ENCODE measurements at regions not wholly inside any gene's neighbourhood (a gene's known extent, or its start where the extent isn't known, plus 50 kb on each side); places are given as distances from the start of the nearest gene placed in this dataset.

GRCh38 chr5:39543335-39543734 lies 118.6 kb upstream of the DAB2 start:
- DNase-seq, result no peak
- no CpG with 5 or more reads among the region's 3 CpGs for WGBS (ENCODE audit: extremely low coverage, insufficient read length, low lambda C conversion rate)
- no peaks in the 10 kb centered on the region for H4K20me1 ChIP-seq (ENCODE audit: control insufficient read depth, insufficient read depth, insufficient read length)
- no peaks in the 10 kb centered on the region for H3K79me2 ChIP-seq (ENCODE audit: insufficient read depth, low read length)
- no peak overlapping the region for H4K91ac ChIP-seq (ENCODE audit: insufficient read length, low read depth, low read length)
- no peaks in the 10 kb centered on the region; the same call in 1 of the 2 replicates for H3K4me1 ChIP-seq (ENCODE audit: insufficient read depth, low read length)
- no peak overlapping the region for H3T11ph ChIP-seq (ENCODE audit: low read length)
- no peak overlapping the region for H2BK120ac ChIP-seq (ENCODE audit: low read depth, low read length, poor library complexity, severe bottlenecking)
- no peak overlapping the region for H2AFZ ChIP-seq (ENCODE audit: low read length)
- no peak overlapping the region for H3K56ac ChIP-seq (ENCODE audit: insufficient read length, low read depth, low read length)
- Mint-ChIP-seq H3K27me3 (ENCODE audit: low read depth) (0 out of 2 replicates have a peak, but pooled peaks cover 2% of the 10 kb centered on the region), H3K4me1 (no peaks in the 10 kb centered on the region), H3K9me3 (no peaks in the 10 kb centered on the region), H3K4me3 (no peak overlapping the region), H3K27ac (no peak overlapping the region), H3K36me3 (ENCODE audit: insufficient read depth in 1 of 3, low read depth in 3 of 3) (no peaks in the 10 kb centered on the region)
- no peak overlapping the region for H2AK5ac ChIP-seq (ENCODE audit: insufficient read length, low read length)
- no peak overlapping the region for H3K27ac ChIP-seq (ENCODE audit: insufficient read length, low read depth, low read length)
- no peak overlapping the region for H3K14ac ChIP-seq (ENCODE audit: insufficient read depth, low read length)
- no peak overlapping the region for H4K8ac ChIP-seq (replicated peaks; ENCODE audit: insufficient read length, low read depth, low read length)
- no peaks in the 10 kb centered on the region for H3K9me3 ChIP-seq (ENCODE audit: control insufficient read depth, low read depth, low read length)
- no peak overlapping the region for H3K9ac ChIP-seq (ENCODE audit: extremely low read depth, insufficient read length, low read length)
- no peaks in the 10 kb centered on the region for H3K23me2 ChIP-seq (ENCODE audit: insufficient read length, low read depth, low read length, poor library complexity, severe bottlenecking)
- H3K79me1 ChIP-seq (ENCODE audit: insufficient read depth, low read depth, low read length, poor library complexity, severe bottlenecking), result no peaks in the 10 kb centered on the region
- no peak overlapping the region for H3K18ac ChIP-seq (ENCODE audit: insufficient read length, low read depth, low read length)
- H4K5ac ChIP-seq (ENCODE audit: insufficient read length, low read depth, low read length), result no peak overlapping the region
- H3K23ac ChIP-seq (ENCODE audit: insufficient read length, low read depth, low read length), result no peak overlapping the region
- no peak overlapping the region for H2BK12ac ChIP-seq (ENCODE audit: insufficient read length, low read depth, low read length)
- H2BK5ac ChIP-seq (ENCODE audit: insufficient read length, low read length), result no peak overlapping the region
- TF ChIP-seq CTCF (conservative IDR thresholded peaks at IDR 0.05), result no peak
- H2BK20ac ChIP-seq (ENCODE audit: low read depth, low read length, poor library complexity, severe bottlenecking), result no peak overlapping the region
- H3K4me2 ChIP-seq (ENCODE audit: insufficient read depth, insufficient read length, low read length), result no peak overlapping the region
- H3K27me3 ChIP-seq (ENCODE audit: insufficient read depth, low read length), result peaks cover 2% of the 10 kb centered on the region; the same call in 1 of the 2 replicates
- H2BK15ac ChIP-seq (ENCODE audit: low read depth, low read length), result no peak overlapping the region
- no peak overlapping the region for H3K4ac ChIP-seq (ENCODE audit: low read depth, low read length)

All from H9 (cell line).